ENCODE measurements at regions not wholly inside any gene's neighbourhood (a gene's known extent, or its start where the extent isn't known, plus 50 kb on each side); places are given as distances from the start of the nearest gene placed in this dataset.

- TF ChIP-seq, protein P1, sequence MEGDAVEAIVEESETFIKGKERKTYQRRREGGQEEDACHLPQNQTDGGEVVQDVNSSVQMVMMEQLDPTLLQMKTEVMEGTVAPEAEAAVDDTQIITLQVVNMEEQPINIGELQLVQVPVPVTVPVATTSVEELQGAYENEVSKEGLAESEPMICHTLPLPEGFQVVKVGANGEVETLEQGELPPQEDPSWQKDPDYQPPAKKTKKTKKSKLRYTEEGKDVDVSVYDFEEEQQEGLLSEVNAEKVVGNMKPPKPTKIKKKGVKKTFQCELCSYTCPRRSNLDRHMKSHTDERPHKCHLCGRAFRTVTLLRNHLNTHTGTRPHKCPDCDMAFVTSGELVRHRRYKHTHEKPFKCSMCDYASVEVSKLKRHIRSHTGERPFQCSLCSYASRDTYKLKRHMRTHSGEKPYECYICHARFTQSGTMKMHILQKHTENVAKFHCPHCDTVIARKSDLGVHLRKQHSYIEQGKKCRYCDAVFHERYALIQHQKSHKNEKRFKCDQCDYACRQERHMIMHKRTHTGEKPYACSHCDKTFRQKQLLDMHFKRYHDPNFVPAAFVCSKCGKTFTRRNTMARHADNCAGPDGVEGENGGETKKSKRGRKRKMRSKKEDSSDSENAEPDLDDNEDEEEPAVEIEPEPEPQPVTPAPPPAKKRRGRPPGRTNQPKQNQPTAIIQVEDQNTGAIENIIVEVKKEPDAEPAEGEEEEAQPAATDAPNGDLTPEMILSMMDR (IDR thresholded peaks at IDR 0.05) = no peak
- TF ChIP-seq POLR2A (IDR thresholded peaks at IDR 0.05) = no peak
Observed at GRCh38 chr18:34108206-34108605, 116.5 kb downstream of the NOL4 start.

Measured in body of pancreas (tissue), 4 donors.